Left kidney (tissue), 1 donor: ENCODE measurements at regions not wholly inside any gene's neighbourhood (a gene's known extent, or its start where the extent isn't known, plus 50 kb on each side); places are given as distances from the start of the nearest gene placed in this dataset.
"Not testable (repeated sequence)": the region's sequence is repeated elsewhere in the genome, so short reads cannot be mapped to it uniquely, and the experiment has no call there.

Source experiments
- DNase-seq: peaks from one replicate; pipeline ENCODE4 v3.0.0-alpha.2; 2013

DNA sequence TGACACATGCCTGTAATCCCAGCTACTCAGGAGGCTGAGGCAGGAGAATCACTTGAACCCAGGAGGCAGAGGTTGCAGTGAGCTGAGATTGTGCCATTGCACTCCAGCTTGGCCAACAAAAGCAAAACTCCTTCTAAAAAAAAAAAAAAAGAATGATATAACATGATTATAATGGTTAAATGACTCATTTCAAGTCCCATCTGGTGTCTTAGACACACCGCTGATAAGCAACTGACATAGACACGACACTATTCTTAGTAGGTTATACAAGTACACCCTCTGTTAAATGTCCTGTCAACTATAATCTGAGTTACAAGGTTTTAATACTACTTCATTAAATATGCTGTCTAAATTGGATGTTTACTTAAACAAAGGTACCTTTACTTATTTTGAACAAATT, 405.3 kb upstream of the CLINT1 start:
- no peak for DNase-seq

DNA sequence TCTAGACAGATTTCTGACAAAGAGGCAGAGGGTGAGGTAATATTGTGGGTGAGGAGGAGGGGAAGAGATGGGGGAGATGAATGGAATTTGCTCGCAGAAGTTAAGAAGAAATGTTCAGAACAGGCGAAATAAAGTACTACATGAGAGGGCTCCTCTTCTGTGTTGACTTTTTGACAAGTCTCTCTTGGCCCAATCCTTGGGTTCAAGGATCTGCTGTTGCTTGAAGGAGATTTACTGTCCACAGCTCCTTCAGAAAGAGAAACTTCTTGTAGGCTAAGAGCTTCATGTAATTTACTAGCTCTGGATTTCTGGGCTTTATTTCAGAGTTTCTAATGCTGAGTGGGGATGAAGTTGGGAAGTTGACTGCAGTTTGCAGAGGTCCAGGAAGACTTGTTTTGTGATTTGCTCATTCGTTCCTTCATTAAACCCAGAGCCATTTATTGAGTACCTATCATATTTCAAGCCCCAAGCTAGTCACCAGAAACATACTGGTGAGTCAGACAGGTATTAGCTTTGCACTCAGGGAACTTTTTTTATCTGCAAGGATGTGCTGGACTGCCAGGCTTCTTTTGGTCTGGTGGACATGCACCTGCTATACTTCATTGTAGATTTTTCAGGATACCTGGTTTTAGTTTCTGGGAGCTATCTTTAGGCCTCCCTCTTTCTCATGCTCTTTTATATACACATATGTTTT, 402.9 kb upstream of the CLINT1 start:
- DNase-seq: no peak

- no peak for DNase-seq
Observed at GRCh38 chr5:158256096-158256495, 397.2 kb upstream of the CLINT1 start.

DNA sequence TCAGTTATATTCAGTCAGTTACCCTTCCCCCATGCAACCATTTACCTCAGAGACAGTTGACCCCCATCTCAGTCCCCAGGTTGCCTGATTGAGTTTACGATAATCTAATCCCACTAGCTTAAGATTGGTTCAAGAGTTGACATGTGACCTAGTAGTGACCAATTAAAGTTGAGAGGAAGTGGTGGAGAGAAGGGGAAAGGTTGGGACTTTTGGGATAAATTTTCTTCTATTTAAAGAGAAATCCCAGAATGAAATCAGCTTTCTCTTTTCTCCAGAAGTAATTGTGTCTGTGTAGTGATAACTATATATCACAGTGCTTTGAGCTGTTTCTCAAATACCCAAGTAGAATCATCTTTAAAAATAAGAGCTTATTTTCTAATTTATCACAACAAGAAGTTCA, 396.7 kb upstream of the CLINT1 start:
- no peak for DNase-seq

- DNase-seq: no peak
Observed at GRCh38 chr5:158246661-158247060, 387.7 kb upstream of the CLINT1 start.

GRCh38 chr5:158245513-158245912, 386.6 kb upstream of the CLINT1 start:
- no peak for DNase-seq

DNA sequence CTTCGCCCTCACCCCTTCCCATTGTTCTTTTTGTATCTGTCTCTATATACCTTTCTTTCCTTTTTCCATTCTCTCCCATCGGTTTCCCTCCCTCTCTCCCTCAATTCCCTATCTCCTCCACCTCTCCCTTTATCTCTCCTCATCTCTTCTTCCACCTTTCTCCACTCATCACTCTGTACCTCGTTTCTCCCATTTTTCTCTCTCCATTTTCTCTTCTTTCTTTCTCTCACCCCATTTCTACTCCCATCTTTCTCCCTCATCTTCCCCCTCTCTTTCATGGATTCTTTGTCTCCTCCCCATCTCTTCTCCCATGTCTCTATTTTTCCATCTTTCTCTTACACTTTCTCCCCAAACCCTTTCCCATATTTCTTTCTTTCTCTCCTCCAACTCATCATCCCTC, 385.9 kb upstream of the CLINT1 start:
- DNase-seq: no peak

- no peak for DNase-seq
Observed at GRCh38 chr5:158236511-158237335, 377.8 kb upstream of the CLINT1 start.

DNA sequence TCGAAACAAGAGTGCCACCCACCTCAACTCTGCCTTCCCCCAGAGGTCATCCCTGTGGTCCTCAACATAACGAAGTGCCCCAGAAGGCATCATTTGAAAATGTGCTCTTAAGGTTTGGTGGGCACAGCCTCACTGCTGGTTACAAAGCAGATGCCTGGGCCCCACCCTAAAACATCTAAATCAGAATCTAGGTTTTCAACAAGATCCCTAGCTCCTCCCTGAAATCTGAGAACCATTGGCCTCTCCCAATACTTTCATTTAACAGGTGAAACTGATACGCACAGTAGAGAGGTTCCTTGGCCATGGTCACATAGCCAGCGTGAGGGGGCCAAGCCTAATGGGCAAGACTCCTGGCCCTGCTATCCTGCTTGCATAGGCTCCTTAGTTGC, 376.2 kb upstream of the CLINT1 start:
- DNase-seq: no peak

GRCh38 chr5:158234323-158235158, 375.6 kb upstream of the CLINT1 start:
- DNase-seq: no peak

DNA sequence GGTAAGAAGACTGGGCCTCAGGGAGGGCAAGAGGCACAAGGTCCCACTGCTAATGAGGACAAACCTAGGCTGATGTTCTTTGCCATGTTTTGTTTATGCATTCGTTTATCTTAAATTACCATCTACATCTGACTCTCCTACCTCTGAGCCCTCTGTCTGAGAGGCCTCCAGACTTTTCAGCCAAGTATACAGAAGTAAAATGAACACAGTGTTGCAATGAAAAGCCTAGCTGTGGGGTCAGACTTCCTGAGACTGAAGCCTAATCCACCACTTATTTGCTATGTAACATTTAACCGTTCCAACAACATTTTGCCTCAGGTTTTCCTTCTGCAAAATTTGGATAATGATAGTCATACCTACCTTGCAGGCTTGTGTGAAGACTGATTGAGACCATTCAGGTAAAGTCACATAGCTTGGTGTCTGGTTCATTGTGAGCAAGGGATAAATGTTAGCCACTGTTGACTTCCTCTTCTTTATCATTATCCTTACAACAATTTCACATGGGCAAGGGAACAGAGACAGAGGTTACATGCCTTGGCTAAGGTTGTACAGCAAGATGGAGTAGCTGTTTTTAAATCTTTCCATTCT, 374.9 kb upstream of the CLINT1 start:
- DNase-seq: no peak

- DNase-seq: not testable (repeated sequence)
Observed at GRCh38 chr5:158227314-158227713, 368.4 kb upstream of the CLINT1 start.

GRCh38 chr5:158226496-158226895, 367.6 kb upstream of the CLINT1 start:
- DNase-seq: no peak

- no peak for DNase-seq
Observed at GRCh38 chr5:158224253-158224652, 365.3 kb upstream of the CLINT1 start.

- no peak for DNase-seq
Observed at GRCh38 chr5:158223054-158223600, 364.2 kb upstream of the CLINT1 start.

DNA sequence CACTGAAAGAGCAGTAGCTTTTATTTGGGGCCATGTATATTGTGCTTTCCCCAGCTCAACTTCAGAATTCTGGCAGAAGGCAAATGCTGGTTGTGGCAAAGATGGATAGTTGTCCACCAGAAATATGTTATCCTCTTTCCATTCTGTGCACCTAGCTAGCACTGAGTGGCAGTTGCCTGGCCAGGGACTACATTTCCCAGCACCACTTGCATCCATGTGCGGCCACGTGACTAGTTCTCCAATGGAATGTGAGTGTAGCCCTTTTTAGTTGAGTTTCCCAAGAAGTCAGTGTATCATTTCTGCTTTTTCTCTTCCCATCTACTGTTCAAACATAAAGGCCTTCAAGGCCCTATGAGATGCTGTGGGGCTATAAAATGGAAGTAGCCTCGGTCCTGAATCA, 354.0 kb upstream of the CLINT1 start:
- no peak for DNase-seq

GRCh38 chr5:158212237-158212636, 353.3 kb upstream of the CLINT1 start:
- DNase-seq: no peak

DNA sequence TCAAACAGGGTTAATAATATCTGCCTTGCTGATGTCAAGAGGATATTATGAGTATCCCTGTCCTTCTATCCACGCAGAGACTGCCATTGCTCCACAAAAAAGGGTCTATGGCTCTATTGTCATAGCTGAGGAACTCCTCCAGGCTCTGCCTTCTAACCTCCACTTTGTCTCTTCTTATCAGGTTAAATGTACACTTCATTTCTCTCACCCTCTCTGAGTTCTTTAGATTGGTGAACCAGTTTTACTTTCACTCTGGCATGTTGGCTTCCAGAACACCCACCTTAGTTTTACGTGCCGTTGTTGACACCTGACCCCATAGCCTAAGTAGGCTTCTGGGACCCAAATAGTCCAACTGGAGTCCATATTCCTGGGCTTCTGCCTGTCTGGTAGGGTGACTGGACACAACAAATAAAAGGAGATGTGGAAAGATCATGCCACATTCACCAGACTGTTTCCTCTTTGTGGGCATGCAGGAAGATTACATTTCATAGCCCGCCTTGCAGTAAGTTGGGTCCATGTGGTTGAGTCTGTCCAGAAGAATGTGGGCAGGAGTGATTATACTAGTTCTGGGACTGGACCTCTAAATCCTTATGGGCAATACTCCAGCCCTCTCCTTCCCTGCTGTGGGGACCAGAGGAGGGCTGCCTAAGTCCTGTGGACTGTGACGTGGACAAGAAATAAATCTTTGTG, 350.4 kb upstream of the CLINT1 start:
- no peak for DNase-seq

DNA sequence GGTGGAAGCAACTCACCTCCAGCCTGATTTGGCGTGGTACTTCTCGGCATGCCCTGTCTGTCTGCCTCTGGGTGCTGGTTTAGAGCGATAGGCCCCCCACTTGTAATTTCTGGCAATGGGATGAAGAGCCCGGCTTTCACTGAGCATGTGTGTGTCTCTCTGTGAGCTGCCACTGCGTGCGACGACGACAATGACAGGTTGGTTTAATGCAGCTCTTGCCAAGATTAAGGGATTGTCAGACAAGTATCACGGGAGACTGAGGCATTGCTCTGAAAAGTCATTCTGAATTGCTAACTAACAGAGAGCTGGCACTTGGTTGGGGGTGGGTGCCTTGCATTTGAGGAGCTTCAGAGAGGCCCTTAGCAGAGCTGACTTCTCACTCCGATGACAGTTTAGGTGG, 348.8 kb upstream of the CLINT1 start:
- DNase-seq: no peak

- DNase-seq: no peak
Observed at GRCh38 chr5:158205992-158206391, 347.0 kb upstream of the CLINT1 start.

DNA sequence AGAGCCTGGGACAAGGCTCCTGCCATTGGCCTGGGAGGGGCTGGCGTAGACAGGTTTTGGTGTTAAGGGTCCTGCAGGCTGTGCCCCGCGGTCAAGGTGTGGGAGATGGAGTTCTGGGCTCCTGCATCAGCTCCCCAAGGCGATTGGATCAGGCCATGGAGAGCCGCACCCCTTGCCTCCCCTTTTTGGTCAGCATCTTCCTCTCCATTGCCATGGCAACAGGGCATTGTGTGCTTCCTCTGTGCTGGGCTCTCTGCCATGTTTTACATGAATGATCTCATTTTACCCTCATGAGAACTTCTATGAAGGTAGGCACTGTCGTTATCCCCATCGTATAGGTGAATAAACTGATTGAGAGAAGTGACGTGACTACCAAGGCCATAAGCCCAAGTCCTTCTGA, 344.3 kb upstream of the CLINT1 start:
- no peak for DNase-seq

DNA sequence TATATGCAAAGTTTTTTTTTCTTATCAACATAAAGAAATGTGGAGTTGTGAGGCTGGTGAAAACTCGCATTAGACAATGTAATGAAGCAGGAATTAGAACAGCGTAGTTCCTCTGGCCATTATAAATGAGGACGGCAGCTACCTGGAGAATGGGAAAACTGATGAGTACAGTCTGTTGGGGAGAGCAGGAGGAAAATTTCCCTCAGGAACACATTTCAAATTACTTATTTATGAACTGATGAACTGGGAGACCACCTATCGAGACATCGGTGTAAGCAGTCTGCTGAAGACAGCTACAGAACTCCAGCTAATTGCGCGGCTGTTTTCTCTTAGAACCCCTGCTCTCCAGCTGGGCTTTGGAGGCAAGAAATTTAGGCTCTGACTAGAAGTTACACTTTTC, 343.9 kb upstream of the CLINT1 start:
- no peak for DNase-seq
